ENCODE measurements at regions not wholly inside any gene's neighbourhood (a gene's known extent, or its start where the extent isn't known, plus 50 kb on each side); places are given as distances from the start of the nearest gene placed in this dataset.
"Not testable (repeated sequence)": the region's sequence is repeated elsewhere in the genome, so short reads cannot be mapped to it uniquely, and the experiment has no call there.

DNA sequence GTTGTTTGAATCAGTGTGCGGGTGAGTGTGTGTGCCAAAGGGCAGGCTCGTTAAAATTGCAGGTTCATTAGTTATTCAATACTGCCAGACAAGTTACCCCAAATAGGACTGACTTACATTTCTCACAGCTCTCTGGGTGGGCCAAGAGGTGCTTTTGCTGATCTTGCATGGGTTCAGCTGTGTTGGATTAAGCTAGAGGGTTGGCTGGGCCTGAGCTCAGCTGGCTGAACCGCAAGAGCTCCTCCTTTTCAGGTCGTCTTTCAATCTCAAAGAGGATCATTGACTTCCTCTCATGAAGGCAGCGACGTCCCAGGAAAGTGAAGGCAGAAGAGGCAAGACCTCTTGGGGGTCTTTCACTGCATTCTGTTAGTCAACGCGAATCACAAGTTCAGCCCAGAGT is 343.3 kb upstream of the FRG1 start:
- no peaks in the 10 kb centered on the region for H3K36me3 Mint-ChIP-seq (ENCODE audit: low read depth)
- no peak overlapping the region for H3K4me3 Mint-ChIP-seq
- no peaks in the 10 kb centered on the region for H3K27me3 Mint-ChIP-seq
- no peak overlapping the region for H3K27ac Mint-ChIP-seq
- no peaks in the 10 kb centered on the region for H3K4me1 Mint-ChIP-seq (ENCODE audit: low read depth)
- peaks cover 3% of the 10 kb centered on the region for H3K9me3 Mint-ChIP-seq

DNA sequence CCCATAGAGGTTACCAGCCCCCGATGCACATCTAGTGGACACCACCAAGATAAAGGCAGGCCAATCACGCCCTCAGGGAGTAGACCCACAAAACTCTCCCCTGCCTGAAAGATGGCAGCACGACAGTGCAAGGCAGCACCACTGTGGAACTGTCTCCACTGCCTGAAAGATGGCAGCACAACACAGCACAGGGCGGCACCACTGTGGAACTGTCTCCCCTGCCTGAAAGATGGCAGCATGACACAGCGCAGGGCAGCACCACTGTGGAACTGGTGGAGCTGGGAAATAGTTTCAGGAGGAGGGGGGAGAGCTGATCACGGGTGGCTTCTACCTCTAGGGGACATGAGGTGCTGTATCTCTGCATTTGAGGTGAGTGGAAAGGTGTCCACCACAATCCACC is 340.4 kb upstream of the FRG1 start:
- Mint-ChIP-seq H3K27me3 (no peaks in the 10 kb centered on the region), H3K4me3 (no peak overlapping the region), H3K27ac (no peak overlapping the region), H3K36me3 (ENCODE audit: low read depth) (no peaks in the 10 kb centered on the region), H3K4me1 (ENCODE audit: low read depth) (no peaks in the 10 kb centered on the region), H3K9me3 (peaks cover 3% of the 10 kb centered on the region)

DNA sequence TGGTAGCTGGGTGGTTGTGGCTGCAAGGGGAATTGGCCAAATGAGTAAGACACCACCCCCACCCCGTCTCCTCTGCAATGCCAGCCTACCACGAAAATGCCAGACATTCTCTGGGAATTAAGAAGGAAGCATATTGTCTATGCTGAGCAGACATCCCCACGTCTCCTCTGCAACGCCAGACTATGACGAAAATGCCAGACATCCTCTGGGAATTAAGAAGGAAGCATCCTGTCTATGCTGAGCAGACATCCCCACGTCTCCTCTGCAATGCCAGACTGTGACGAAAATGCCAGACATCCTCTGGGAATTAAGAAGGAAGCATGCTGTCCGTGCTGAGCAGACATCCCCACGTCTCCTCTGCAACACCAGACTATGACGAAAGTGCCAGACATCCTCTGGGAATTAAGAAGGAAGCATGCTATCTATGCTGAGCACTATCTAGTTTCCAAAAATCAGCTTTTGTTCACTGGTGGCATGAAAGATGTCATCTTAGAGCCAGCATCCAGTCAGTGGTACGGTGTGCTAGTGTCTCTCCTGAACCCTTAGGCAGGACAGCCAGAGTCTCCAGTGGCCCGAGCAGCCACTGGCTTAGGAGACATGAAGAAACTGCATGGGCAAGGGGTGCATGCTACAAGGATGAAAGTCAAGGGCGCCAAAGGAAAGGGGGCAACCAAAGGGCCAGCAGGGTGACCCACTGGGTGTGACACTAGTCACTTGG is 339.8 kb upstream of the FRG1 start:
- no peaks in the 10 kb centered on the region for H3K4me1 Mint-ChIP-seq (ENCODE audit: low read depth)
- peaks cover 3% of the 10 kb centered on the region for H3K9me3 Mint-ChIP-seq
- H3K4me3 Mint-ChIP-seq, result no peak overlapping the region
- no peak overlapping the region for H3K27ac Mint-ChIP-seq
- H3K36me3 Mint-ChIP-seq (ENCODE audit: low read depth), result no peaks in the 10 kb centered on the region
- H3K27me3 Mint-ChIP-seq, result no peaks in the 10 kb centered on the region

DNA sequence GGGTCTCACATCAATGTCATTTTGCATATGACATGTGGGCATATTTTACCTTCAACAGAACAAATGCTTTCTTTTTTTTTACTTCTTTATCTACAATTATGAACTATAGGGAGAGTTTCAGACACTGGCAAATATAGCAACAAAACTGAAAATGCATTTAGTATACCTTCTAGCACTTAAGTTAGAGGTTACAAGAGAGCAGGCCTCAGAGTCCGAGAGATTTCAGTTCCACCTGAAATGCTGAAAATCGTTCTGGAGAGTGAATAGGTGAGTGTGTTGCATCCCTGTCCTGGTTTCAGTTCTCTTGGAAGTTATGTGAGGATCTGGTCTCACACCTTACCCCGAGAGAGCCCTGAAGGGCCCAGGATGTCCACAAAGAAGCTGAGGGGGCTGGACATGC is 337.8 kb upstream of the FRG1 start:
- H3K4me3 Mint-ChIP-seq; H3K9me3 Mint-ChIP-seq; H3K4me1 Mint-ChIP-seq (ENCODE audit: low read depth); H3K27me3 Mint-ChIP-seq; H3K36me3 Mint-ChIP-seq (ENCODE audit: low read depth); H3K27ac Mint-ChIP-seq: not testable (repeated sequence)

DNA sequence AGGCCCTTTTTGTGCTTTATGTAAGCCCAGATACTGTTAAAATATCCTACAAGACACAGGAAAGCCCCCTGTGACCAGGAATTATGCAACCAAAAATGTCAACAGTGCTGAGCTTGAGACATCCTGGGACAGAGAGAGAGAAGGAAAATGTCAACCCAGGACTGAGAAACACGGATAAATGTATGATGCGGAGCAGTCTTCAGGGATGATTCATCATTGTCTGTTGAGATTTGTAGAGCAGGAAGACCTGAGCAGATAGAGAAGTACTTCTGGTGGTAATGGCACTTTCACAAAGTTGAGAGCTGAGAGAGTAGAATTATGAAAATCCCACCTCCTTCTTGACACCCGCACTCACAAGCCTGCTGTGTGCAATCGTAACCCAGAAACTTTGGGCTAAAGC is 330.1 kb upstream of the FRG1 start:
- not testable (repeated sequence) for H3K27ac Mint-ChIP-seq; H3K4me3 Mint-ChIP-seq; H3K4me1 Mint-ChIP-seq (ENCODE audit: low read depth); H3K27me3 Mint-ChIP-seq; H3K9me3 Mint-ChIP-seq; H3K36me3 Mint-ChIP-seq (ENCODE audit: low read depth)

DNA sequence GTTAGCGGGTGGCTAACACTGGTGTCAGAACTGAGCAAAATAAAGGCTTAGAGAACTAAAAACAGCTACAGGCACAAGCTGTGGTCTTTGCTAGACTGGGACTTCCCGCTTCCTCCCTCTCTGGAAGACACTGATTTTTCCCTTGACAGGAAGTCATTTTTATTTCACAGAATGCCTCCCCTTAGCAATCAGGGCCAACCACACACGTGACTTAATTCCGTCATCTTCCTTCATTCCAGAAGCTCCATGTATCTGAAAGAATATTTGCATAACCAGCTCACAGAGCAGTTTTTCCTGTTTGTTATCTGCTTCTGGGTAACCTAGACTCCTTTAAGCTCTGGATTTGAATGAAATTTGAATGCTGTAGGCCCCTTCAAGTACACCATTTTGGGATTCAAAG is 327.5 kb upstream of the FRG1 start:
- H3K27me3 Mint-ChIP-seq, result no peaks in the 10 kb centered on the region
- H3K4me1 Mint-ChIP-seq (ENCODE audit: low read depth), result no peaks in the 10 kb centered on the region
- no peak overlapping the region for H3K27ac Mint-ChIP-seq
- H3K36me3 Mint-ChIP-seq (ENCODE audit: low read depth), result no peaks in the 10 kb centered on the region
- H3K4me3 Mint-ChIP-seq, result no peak overlapping the region
- H3K9me3 Mint-ChIP-seq, result no peaks in the 10 kb centered on the region

DNA sequence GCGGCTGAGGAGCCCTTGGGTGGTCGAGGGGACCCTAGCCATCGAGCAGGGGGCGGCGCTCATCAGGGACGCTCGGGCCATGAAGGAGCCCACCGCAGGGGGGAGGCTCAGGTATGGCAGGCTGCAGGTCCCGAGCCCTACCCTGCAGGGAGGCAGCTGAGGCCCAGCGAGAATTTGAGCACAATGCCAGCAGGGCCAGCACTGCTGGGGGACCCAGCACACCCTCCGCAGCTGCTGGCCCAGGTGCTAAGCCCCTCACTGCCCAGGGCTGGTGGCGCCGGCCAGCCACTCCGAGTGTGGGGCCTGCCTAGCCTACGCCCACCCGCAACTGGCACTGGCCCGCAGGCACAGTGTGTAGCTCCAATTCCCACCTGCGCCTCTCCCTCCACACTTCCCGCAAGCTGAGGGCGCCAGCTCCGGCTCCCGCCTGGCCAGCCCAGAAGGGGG is 325.4 kb upstream of the FRG1 start:
- no peaks in the 10 kb centered on the region for H3K27me3 Mint-ChIP-seq
- peaks cover 5% of the 10 kb centered on the region for H3K9me3 Mint-ChIP-seq
- H3K36me3 Mint-ChIP-seq (ENCODE audit: low read depth), result no peaks in the 10 kb centered on the region
- no peak overlapping the region for H3K27ac Mint-ChIP-seq
- H3K4me3 Mint-ChIP-seq, result no peak overlapping the region
- no peaks in the 10 kb centered on the region for H3K4me1 Mint-ChIP-seq (ENCODE audit: low read depth)

DNA sequence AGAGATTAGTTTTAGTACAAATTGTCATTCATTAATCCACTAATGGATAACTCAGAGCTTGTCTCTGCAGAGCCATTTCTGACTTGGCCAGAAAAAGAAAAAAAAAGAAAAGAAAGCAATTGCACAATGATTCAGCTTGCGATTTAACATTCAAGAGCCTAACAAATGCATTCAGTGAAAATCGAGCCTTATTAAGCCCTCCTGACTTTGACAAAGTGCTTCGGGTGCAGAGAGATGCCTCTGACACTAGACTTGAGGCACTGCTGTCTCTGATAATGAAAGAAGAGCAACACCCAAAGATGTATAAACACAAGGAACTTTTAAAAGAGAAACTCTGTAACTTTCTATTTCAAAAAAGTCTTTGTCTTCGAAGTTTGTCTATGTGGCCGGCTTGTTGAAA is 322.9 kb upstream of the FRG1 start:
- not testable (repeated sequence) for H3K4me1 Mint-ChIP-seq (ENCODE audit: low read depth); H3K9me3 Mint-ChIP-seq; H3K27me3 Mint-ChIP-seq; H3K36me3 Mint-ChIP-seq (ENCODE audit: low read depth); H3K4me3 Mint-ChIP-seq; H3K27ac Mint-ChIP-seq

DNA sequence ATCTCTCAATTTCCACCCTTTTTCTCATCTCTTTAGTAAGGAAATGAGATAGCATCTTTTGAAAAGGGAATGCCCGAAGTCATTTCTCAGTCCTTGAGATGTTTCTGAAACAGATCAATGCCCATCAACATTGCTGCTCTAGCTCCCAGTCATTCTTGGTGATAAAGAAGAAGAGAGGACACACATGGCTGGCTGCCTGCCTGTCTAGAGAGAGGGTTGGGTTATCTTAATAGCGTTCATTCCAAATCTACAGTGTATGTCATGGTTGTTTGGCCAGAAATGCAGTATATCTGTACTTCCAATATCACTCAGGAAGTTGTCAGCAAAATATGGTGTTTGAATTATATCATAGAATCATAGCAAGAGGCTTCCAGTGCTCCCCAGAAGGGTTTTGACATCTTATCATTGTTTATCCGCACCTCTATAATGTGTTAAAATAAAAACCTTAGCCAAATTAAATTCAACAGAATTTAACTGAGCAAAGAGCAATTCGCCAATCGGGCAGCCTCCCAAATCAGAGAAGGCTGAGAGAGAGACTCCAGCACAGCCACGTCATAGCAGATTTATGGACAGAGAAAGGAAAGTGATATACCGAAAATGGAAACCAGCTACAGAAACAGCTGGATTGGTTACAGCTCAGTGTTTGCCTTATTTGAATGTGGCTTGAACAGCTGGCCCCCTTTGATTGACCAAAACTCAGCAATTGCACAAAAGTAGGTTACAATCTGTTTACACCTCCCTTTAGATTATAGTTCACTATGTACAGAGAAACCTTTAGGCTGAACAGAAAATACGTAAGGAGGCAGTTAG is 321.0 kb upstream of the FRG1 start:
- H3K36me3 Mint-ChIP-seq (ENCODE audit: low read depth); H3K9me3 Mint-ChIP-seq; H3K4me1 Mint-ChIP-seq (ENCODE audit: low read depth); H3K27me3 Mint-ChIP-seq; H3K4me3 Mint-ChIP-seq; H3K27ac Mint-ChIP-seq: not testable (repeated sequence)

DNA sequence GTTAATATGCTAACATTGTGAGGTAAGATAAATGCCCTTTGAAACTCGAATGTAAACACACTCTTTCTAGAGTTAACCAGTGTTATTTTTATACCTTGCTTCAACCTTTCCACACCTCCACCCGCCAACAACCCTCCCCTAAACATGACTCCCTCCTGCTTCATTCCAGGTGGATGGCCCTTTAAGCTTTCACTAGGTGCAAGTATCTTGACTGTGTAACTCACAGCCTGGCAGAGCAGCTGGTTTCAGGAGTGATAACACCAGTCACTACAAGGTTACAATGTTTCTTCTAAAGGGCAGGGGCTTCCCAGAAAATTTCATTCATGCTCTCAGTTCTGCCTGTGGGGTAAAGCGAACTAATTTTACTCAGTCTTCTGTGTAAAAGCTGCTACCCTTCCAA is 318.1 kb upstream of the FRG1 start:
- not testable (repeated sequence) for H3K4me1 Mint-ChIP-seq (ENCODE audit: low read depth); H3K27ac Mint-ChIP-seq; H3K36me3 Mint-ChIP-seq (ENCODE audit: low read depth); H3K9me3 Mint-ChIP-seq; H3K4me3 Mint-ChIP-seq; H3K27me3 Mint-ChIP-seq

DNA sequence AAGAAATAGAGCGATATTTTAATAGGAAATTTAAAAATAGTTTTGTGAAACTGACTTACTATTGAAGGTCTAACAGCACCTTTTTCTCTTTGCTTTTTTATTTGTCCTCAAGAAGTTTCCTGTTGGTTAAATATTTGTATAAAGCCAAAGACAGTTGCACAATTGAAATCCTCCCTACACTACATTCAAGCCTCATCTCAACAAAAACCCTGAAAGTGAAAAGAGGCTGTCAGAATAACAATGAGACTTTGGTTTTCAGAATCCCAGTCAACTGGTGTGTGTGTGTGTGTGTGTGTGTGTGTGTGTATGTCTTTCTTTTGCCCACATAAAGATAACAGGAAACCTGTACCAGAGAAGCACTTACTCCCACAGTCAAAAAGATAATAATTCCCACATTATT is 313.6 kb upstream of the FRG1 start:
- H3K4me1 Mint-ChIP-seq (ENCODE audit: low read depth); H3K27me3 Mint-ChIP-seq; H3K4me3 Mint-ChIP-seq; H3K27ac Mint-ChIP-seq; H3K9me3 Mint-ChIP-seq; H3K36me3 Mint-ChIP-seq (ENCODE audit: low read depth): not testable (repeated sequence)

DNA sequence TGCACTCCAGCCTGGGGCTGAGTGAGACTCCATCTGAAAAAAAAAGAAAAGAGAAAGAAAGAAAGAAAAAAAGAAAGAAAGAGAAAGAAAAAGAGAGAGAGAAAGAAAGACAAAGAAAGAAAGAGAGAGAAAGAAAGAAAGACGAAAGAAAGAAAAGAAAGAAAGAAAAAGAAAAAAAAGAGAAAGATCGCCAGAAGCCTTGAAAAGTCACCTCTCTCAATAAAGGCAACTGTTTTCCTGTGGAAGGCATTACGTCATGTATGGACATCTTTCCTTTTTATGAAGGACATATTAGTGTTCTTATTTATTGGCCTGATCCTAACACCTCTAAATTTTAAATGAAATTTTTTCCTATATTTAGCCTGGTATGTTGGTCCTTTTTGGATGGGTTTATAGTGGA is 310.9 kb upstream of the FRG1 start:
- H3K27me3 Mint-ChIP-seq; H3K27ac Mint-ChIP-seq; H3K4me1 Mint-ChIP-seq (ENCODE audit: low read depth); H3K4me3 Mint-ChIP-seq; H3K9me3 Mint-ChIP-seq; H3K36me3 Mint-ChIP-seq (ENCODE audit: low read depth): not testable (repeated sequence)

DNA sequence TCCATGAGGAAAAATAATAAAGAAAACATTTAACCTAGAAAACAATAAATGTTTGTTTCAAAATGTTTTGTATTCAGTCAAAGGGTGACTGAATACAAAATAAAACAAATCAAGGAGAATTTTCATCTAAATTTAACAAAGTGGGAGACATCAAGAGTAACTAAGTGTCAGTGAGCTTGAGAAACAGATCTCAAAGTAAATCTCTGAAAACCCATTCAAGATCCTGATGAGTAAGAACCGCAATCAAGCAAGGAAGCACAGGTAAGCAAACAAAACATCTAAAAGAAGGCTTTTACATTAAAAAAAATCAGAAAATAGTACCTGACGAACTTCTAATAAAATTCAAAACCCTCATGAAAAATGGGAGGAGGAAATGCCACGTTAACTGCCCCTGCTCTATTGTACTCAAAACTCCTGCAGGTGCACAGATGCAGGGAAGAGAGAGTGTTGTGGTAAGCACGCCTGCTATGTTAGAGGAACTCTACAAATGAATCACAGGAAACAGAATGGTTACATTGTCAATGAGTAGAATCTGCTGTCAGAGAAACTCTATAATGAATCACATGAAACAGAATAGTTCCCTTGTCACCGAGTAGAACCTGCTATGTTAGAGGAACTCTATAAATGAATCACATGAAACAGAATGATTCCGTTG is 309.6 kb upstream of the FRG1 start:
- not testable (repeated sequence) for H3K4me1 Mint-ChIP-seq (ENCODE audit: low read depth); H3K36me3 Mint-ChIP-seq (ENCODE audit: low read depth); H3K27ac Mint-ChIP-seq; H3K4me3 Mint-ChIP-seq; H3K27me3 Mint-ChIP-seq; H3K9me3 Mint-ChIP-seq

DNA sequence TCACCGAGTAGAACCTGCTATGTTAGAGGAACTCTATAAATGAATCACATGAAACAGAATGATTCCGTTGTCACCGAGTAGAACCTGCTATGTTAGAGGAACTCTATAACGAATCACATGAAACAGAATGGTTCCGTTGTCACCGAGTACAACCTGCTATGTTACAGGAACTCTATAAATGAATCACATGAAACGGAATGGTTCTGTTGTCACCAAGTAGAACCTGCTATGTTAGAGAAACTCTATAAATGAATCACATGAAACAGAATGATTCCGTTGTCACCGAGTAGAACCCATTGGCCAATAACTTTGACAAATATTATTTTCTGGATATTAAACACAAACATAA is 309.1 kb upstream of the FRG1 start:
- H3K9me3 Mint-ChIP-seq; H3K27me3 Mint-ChIP-seq; H3K27ac Mint-ChIP-seq; H3K4me1 Mint-ChIP-seq (ENCODE audit: low read depth); H3K36me3 Mint-ChIP-seq (ENCODE audit: low read depth); H3K4me3 Mint-ChIP-seq: not testable (repeated sequence)

DNA sequence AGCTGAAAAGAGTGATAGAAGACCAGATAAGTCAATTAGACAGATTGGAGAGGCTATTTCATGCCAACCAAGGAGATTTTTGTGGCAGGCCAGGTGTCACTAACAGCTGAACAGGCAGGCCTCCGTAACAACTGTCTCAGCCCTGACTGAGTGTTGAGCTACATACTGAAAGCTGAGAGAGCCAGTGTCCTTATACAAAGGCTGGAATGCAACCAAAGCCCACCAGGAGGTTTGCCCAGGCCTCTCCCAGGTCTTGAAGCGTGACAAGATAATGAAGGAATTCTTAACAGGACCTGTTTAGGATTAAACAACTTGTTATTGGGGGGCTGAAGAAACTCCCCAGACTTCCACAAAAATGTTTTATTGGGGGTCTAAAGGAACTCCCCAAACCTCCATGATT is 290.2 kb upstream of the FRG1 start:
- H3K27ac Mint-ChIP-seq; H3K36me3 Mint-ChIP-seq (ENCODE audit: low read depth); H3K4me3 Mint-ChIP-seq; H3K27me3 Mint-ChIP-seq; H3K4me1 Mint-ChIP-seq (ENCODE audit: low read depth); H3K9me3 Mint-ChIP-seq: not testable (repeated sequence)

DNA sequence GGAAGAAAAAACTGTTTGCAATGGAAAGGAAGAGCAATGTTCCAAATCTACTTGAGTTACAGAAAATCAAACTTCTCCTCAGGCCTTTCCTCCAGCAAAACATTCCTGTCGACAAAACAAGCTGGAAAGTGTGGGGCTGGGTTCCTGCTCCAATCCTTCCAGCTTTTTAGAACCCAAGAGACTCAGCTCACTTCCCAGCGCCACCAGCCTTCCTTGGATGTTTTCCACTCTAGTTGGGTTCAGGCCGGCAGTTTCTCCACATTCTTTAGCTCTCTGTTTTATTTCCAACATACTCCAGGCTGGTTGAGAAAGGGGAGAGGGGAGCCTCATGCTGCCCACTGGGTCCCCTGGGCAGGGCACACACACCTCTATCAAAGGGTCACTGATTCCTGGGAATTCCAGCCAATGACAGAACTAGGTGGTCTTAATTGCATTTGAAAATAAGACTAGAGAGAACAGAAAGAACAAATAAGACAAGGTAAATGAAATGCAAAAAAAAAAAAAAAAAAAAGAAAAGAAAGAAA is 287.5 kb upstream of the FRG1 start:
- not testable (repeated sequence) for H3K9me3 Mint-ChIP-seq; H3K4me3 Mint-ChIP-seq; H3K36me3 Mint-ChIP-seq (ENCODE audit: low read depth); H3K4me1 Mint-ChIP-seq (ENCODE audit: low read depth); H3K27me3 Mint-ChIP-seq; H3K27ac Mint-ChIP-seq
